WTC11 (cell line): ENCODE measurements at regions not wholly inside any gene's neighbourhood (a gene's known extent, or its start where the extent isn't known, plus 50 kb on each side); places are given as distances from the start of the nearest gene placed in this dataset.

ENCODE experiments used
- CREM ChIP-seq: sonication (generic); formaldehyde crosslinking; IDR thresholded peaks from 2 replicates; pipeline ENCODE4 v1.8.1; 2022; ENCODE audit warnings: mild to moderate bottlenecking, missing genetic modification reagents, moderate library complexity
- GABPB1 ChIP-seq: sonication (generic); formaldehyde crosslinking; IDR thresholded peaks from 2 replicates; pipeline ENCODE4 v1.8.1; 2023; ENCODE audit warnings: mild to moderate bottlenecking, missing genetic modification reagents
- NFE2L1 ChIP-seq: sonication (generic); formaldehyde crosslinking; IDR thresholded peaks from 2 replicates; pipeline ENCODE4 v1.8.1; 2023; ENCODE audit warnings: missing genetic modification reagents
- TEAD4 ChIP-seq: sonication (generic); formaldehyde crosslinking; IDR thresholded peaks from 2 replicates; pipeline ENCODE4 v1.8.0; 2022; ENCODE audit warnings: mild to moderate bottlenecking, missing genetic modification reagents
- ZNF121 ChIP-seq: sonication (generic); formaldehyde crosslinking; IDR thresholded peaks from 2 replicates; pipeline ENCODE4 v1.8.0; 2023; ENCODE audit warnings: missing genetic modification reagents
- ZNF317 ChIP-seq: sonication (generic); formaldehyde crosslinking; IDR thresholded peaks from 2 replicates; pipeline ENCODE4 v1.8.1; 2023; ENCODE audit warnings: low read depth, mild to moderate bottlenecking, moderate library complexity, missing genetic modification reagents, borderline replicate concordance
- ZNF416 ChIP-seq: fragments of 250-450 bp; sonication (Bioruptor Pico); IDR thresholded peaks from 2 replicates; pipeline ENCODE4 v1.9.0; 2021; ENCODE audit warnings: mild to moderate bottlenecking, inconsistent platforms
- TF ChIP-seq, protein P1 (sequence below): fragments of 200-600 bp; IDR thresholded peaks from 2 replicates; pipeline ENCODE4 v1.8.0; 2022; ENCODE audit warnings: antibody characterized with exemption
- TF ChIP-seq, protein P2 (sequence below): sonication (generic); formaldehyde crosslinking; IDR thresholded peaks from 2 replicates; pipeline ENCODE4 v1.8.0; 2022; ENCODE audit warnings: mild to moderate bottlenecking, missing genetic modification reagents
- TF ChIP-seq, protein P3 (sequence below): sonication (generic); formaldehyde crosslinking; IDR thresholded peaks from 2 replicates; pipeline ENCODE4 v1.8.1; 2022; ENCODE audit warnings: mild to moderate bottlenecking, moderate library complexity, missing genetic modification reagents
- TF ChIP-seq, protein P4 (sequence below): fragments of 250-450 bp; sonication (Bioruptor Pico); IDR thresholded peaks from 2 replicates; pipeline ENCODE4 v2.1.2; 2022; ENCODE audit warnings: mild to moderate bottlenecking, moderate library complexity

DNA sequence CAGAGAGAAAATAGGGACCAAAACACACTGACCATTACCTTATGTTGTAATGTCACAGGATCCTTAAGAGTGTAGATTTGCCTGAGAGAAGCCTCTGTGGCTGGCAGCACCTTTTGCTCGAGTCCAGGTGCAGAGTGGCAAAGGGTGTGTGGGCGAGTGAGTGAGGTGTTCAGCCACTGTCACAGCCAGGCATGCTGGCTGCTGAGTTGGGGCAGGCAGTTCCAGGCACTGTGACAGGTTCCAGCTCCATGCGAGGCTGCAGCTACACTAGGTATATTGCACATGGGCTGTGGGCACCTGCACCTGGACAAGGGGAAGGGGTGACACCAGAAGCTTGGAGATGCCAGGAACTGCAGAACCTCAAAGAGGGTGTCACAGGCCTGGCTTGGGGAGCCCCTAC, 1370.4 kb upstream of the PRMT6 start:
- TF ChIP-seq, protein P1, sequence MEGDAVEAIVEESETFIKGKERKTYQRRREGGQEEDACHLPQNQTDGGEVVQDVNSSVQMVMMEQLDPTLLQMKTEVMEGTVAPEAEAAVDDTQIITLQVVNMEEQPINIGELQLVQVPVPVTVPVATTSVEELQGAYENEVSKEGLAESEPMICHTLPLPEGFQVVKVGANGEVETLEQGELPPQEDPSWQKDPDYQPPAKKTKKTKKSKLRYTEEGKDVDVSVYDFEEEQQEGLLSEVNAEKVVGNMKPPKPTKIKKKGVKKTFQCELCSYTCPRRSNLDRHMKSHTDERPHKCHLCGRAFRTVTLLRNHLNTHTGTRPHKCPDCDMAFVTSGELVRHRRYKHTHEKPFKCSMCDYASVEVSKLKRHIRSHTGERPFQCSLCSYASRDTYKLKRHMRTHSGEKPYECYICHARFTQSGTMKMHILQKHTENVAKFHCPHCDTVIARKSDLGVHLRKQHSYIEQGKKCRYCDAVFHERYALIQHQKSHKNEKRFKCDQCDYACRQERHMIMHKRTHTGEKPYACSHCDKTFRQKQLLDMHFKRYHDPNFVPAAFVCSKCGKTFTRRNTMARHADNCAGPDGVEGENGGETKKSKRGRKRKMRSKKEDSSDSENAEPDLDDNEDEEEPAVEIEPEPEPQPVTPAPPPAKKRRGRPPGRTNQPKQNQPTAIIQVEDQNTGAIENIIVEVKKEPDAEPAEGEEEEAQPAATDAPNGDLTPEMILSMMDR, result no peak
- TF ChIP-seq, protein P2, sequence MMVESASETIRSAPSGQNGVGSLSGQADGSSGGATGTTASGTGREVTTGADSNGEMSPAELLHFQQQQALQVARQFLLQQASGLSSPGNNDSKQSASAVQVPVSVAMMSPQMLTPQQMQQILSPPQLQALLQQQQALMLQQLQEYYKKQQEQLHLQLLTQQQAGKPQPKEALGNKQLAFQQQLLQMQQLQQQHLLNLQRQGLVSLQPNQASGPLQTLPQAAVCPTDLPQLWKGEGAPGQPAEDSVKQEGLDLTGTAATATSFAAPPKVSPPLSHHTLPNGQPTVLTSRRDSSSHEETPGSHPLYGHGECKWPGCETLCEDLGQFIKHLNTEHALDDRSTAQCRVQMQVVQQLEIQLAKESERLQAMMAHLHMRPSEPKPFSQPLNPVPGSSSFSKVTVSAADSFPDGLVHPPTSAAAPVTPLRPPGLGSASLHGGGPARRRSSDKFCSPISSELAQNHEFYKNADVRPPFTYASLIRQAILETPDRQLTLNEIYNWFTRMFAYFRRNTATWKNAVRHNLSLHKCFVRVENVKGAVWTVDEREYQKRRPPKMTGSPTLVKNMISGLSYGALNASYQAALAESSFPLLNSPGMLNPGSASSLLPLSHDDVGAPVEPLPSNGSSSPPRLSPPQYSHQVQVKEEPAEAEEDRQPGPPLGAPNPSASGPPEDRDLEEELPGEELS (CRISPR knock-in tag), result no peak
- TF ChIP-seq NFE2L1 (CRISPR knock-in tag) (no peak), CREM (CRISPR knock-in tag) (no peak), ZNF317 (CRISPR knock-in tag) (no peak), ZNF121 (CRISPR knock-in tag) (no peak), TEAD4 (CRISPR knock-in tag) (no peak), GABPB1 (CRISPR knock-in tag) (no peak), ZNF416 (CRISPR knock-in tag) (no peak)
- TF ChIP-seq, protein P3, sequence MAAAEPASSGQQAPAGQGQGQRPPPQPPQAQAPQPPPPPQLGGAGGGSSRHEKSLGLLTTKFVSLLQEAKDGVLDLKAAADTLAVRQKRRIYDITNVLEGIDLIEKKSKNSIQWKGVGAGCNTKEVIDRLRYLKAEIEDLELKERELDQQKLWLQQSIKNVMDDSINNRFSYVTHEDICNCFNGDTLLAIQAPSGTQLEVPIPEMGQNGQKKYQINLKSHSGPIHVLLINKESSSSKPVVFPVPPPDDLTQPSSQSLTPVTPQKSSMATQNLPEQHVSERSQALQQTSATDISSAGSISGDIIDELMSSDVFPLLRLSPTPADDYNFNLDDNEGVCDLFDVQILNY (CRISPR knock-in tag), result no peak
- TF ChIP-seq, protein P4, sequence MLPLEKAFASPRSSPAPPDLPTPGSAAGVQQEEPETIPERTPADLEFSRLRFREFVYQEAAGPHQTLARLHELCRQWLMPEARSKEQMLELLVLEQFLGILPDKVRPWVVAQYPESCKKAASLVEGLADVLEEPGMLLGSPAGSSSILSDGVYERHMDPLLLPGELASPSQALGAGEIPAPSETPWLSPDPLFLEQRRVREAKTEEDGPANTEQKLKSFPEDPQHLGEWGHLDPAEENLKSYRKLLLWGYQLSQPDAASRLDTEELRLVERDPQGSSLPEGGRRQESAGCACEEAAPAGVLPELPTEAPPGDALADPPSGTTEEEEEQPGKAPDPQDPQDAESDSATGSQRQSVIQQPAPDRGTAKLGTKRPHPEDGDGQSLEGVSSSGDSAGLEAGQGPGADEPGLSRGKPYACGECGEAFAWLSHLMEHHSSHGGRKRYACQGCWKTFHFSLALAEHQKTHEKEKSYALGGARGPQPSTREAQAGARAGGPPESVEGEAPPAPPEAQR (CRISPR knock-in tag), result no peak
